ENCODE measurements at regions not wholly inside any gene's neighbourhood (a gene's known extent, or its start where the extent isn't known, plus 50 kb on each side); places are given as distances from the start of the nearest gene placed in this dataset.

- Histone ChIP-seq H3K4me3 (ENCODE audit: low read depth in 1 of 3, low read length in 3 of 3) (no peak overlapping the region), H3K9ac (ENCODE audit: low read depth in 1 of 2, low read length in 2 of 2) (no peak overlapping the region), H3K27me3 (ENCODE audit: control insufficient read depth in 4 of 4, insufficient read depth in 4 of 4, low read length in 3 of 4) (peaks cover 0 to 3% (median 0%) of the 10 kb centered on the region in 4 donors), H3K9me3 (ENCODE audit: control insufficient read depth in 4 of 4, low read length in 3 of 4) (peaks cover 0 to 2% (median 0%) of the 10 kb centered on the region in 4 donors), H3K36me3 (ENCODE audit: control insufficient read depth in 4 of 4, insufficient read depth in 3 of 4, low read depth in 1 of 4, low read length in 3 of 4) (no peaks in the 10 kb centered on the region), H3K27ac (ENCODE audit: low read depth in 1 of 2, low read length in 2 of 2) (no peak overlapping the region), H3K4me1 (ENCODE audit: control insufficient read depth in 4 of 4, insufficient read depth in 4 of 4, low read length in 3 of 4) (no peaks in the 10 kb centered on the region)
- TF ChIP-seq RAD21 (IDR thresholded peaks at IDR 0.05), result no peak
- no peak for TF ChIP-seq FOXA2 (IDR thresholded peaks at IDR 0.05)
- no peak for TF ChIP-seq EGR1 (IDR thresholded peaks at IDR 0.05; ENCODE audit: low read depth in 2 of 2)
- no peak for DNase-seq (ENCODE audit: low spot score)
- WGBS, result 71% methylated on average over 2 of the region's 2 CpGs
Measured at GRCh38 chrX:122555925-122556324, 628.2 kb upstream of the GRIA3 start.

- WGBS, result 28% methylated on average over 1 of the region's 1 CpG
- TF ChIP-seq FOXA2 (IDR thresholded peaks at IDR 0.05) (no peak), ZBTB33 (IDR thresholded peaks at IDR 0.05) (no peak), ATF3 (IDR thresholded peaks at IDR 0.05) (no peak), YY1 (IDR thresholded peaks at IDR 0.05) (no peak), HNF4A (conservative IDR thresholded peaks at IDR 0.05) (no peak), MAX (IDR thresholded peaks at IDR 0.05) (no peak), FOXA1 (IDR thresholded peaks at IDR 0.05) (no peak), REST (IDR thresholded peaks at IDR 0.05) (no peak), RAD21 (IDR thresholded peaks at IDR 0.05) (no peak), TAF1 (conservative IDR thresholded peaks at IDR 0.05) (no peak), GABPA (IDR thresholded peaks at IDR 0.05 in 1 of 2, conservative IDR thresholded peaks at IDR 0.05 in 1 of 2) (no peak), RXRA (IDR thresholded peaks at IDR 0.05) (no peak), JUND (IDR thresholded peaks at IDR 0.05) (no peak), EGR1 (IDR thresholded peaks at IDR 0.05; ENCODE audit: low read depth in 2 of 2) (no peak), CTCF (IDR thresholded peaks at IDR 0.05; ENCODE audit: low read depth, low read length, missing input control) (no peak), SP1 (IDR thresholded peaks at IDR 0.05) (no peak), HNF4G (IDR thresholded peaks at IDR 0.05) (no peak), NR2F2 (IDR thresholded peaks at IDR 0.05) (no peak)
- H3K36me3 ChIP-seq (ENCODE audit: control insufficient read depth in 4 of 4, insufficient read depth in 3 of 4, low read depth in 1 of 4, low read length in 3 of 4), result no peaks in the 10 kb centered on the region
Measured at GRCh38 chrX:122565952-122566351, 618.1 kb upstream of the GRIA3 start.

More at GRCh38 chrX:122565952-122566351, 618.1 kb upstream of the GRIA3 start:
- no peaks in the 10 kb centered on the region for H3K4me1 ChIP-seq (ENCODE audit: control insufficient read depth in 4 of 4, insufficient read depth in 4 of 4, low read length in 3 of 4)
- H3K27me3 ChIP-seq (ENCODE audit: control insufficient read depth in 4 of 4, insufficient read depth in 4 of 4, low read length in 3 of 4), result no peaks in the 10 kb centered on the region
- no peak overlapping the region for H3K4me3 ChIP-seq (ENCODE audit: low read depth in 1 of 3, low read length in 3 of 3)
- no peaks in the 10 kb centered on the region for H3K9me3 ChIP-seq (ENCODE audit: control insufficient read depth in 4 of 4, low read length in 3 of 4)
- no peak overlapping the region for H3K9ac ChIP-seq (ENCODE audit: low read depth in 1 of 2, low read length in 2 of 2)
- DNase-seq (ENCODE audit: low spot score), result no peak
- H3K27ac ChIP-seq (ENCODE audit: low read depth in 1 of 2, low read length in 2 of 2), result no peak overlapping the region
